H9 (cell line): ENCODE measurements at regions not wholly inside any gene's neighbourhood (a gene's known extent, or its start where the extent isn't known, plus 50 kb on each side); places are given as distances from the start of the nearest gene placed in this dataset.

Experiments
- DNase-seq: peaks from one replicate; pipeline ENCODE4 v3.0.0-alpha.2; 2017
- H2AFZ ChIP-seq: one replicate; pipeline ENCODE4 v1.6.1; 2013; ENCODE audit warnings: mild to moderate bottlenecking, low read length, control low read depth, moderate library complexity
- H2AK5ac ChIP-seq: 2 replicates; pipeline ENCODE4 v1.6.1; 2013; ENCODE audit warnings: low read length, control low read depth, mixed read lengths; ENCODE audit not compliant: insufficient read length
- H2BK120ac ChIP-seq: one replicate; pipeline ENCODE4 v1.6.1; 2013; ENCODE audit warnings: low read depth, mild to moderate bottlenecking, low read length, control low read depth, inconsistent platforms; ENCODE audit not compliant: poor library complexity, severe bottlenecking
- H2BK12ac ChIP-seq: 2 replicates; pipeline ENCODE4 v1.6.1; 2013; ENCODE audit warnings: low read length, control low read depth, mixed read lengths, low read depth; ENCODE audit not compliant: insufficient read length
- H2BK15ac ChIP-seq: 2 replicates; pipeline ENCODE4 v1.6.1; 2013; ENCODE audit warnings: low read depth, low read length, control low read depth
- H2BK20ac ChIP-seq: one replicate; pipeline ENCODE4 v1.6.1; 2013; ENCODE audit warnings: low read depth, mild to moderate bottlenecking, low read length, control low read depth, inconsistent platforms; ENCODE audit not compliant: poor library complexity, severe bottlenecking
- H2BK5ac ChIP-seq: 2 replicates; pipeline ENCODE4 v1.6.1; 2013; ENCODE audit warnings: low read length, control low read depth, mixed read lengths; ENCODE audit not compliant: insufficient read length
- H3K14ac ChIP-seq: 2 replicates; pipeline ENCODE4 v1.6.1; 2013; ENCODE audit warnings: low read length, control low read depth; ENCODE audit not compliant: insufficient read depth
- H3K18ac ChIP-seq: 2 replicates; pipeline ENCODE4 v1.6.1; 2013; ENCODE audit warnings: low read depth, mild to moderate bottlenecking, mixed read lengths, low read length, control low read depth; ENCODE audit not compliant: insufficient read length
- H3K23ac ChIP-seq: 2 replicates; pipeline ENCODE4 v1.6.1; 2013; ENCODE audit warnings: low read length, control low read depth, mixed read lengths, low read depth; ENCODE audit not compliant: insufficient read length
- H3K23me2 ChIP-seq: 2 replicates; pipeline ENCODE4 v1.6.1; 2013; ENCODE audit warnings: low read depth, mild to moderate bottlenecking, mixed read lengths, low read length, control low read depth; ENCODE audit not compliant: insufficient read length, poor library complexity, severe bottlenecking
- H3K27ac ChIP-seq: 2 replicates; pipeline ENCODE4 v1.5.1; 2013; ENCODE audit warnings: low read length, control low read depth, mixed read lengths, low read depth; ENCODE audit not compliant: insufficient read length
- H3K27me3 ChIP-seq: 2 replicates; pipeline ENCODE4 v1.6.1; 2013; ENCODE audit warnings: low read length, control low read depth, inconsistent platforms; ENCODE audit not compliant: insufficient read depth
- H3K4ac ChIP-seq: 2 replicates; pipeline ENCODE4 v1.6.1; 2013; ENCODE audit warnings: low read depth, mild to moderate bottlenecking, control low read depth, inconsistent platforms, low read length, moderate library complexity
- H3K4me1 ChIP-seq: 2 replicates; pipeline ENCODE4 v1.6.1; 2013; ENCODE audit warnings: low read length, control low read depth, inconsistent platforms; ENCODE audit not compliant: insufficient read depth
- H3K4me2 ChIP-seq: 2 replicates; pipeline ENCODE4 v1.6.1; 2013; ENCODE audit warnings: low read length, control low read depth, mixed read lengths; ENCODE audit not compliant: insufficient read length, insufficient read depth
- H3K56ac ChIP-seq: 2 replicates; pipeline ENCODE4 v1.6.1; 2013; ENCODE audit warnings: low read depth, mild to moderate bottlenecking, mixed read lengths, low read length, control low read depth; ENCODE audit not compliant: insufficient read length
- H3K79me1 ChIP-seq: 2 replicates; pipeline ENCODE4 v1.6.1; 2013; ENCODE audit warnings: low read depth, mild to moderate bottlenecking, moderate library complexity, low read length, control low read depth, inconsistent platforms; ENCODE audit not compliant: insufficient read depth, poor library complexity, severe bottlenecking
- H3K79me2 ChIP-seq: 2 replicates; pipeline ENCODE4 v1.6.1; 2013; ENCODE audit warnings: low read length, control low read depth, inconsistent platforms; ENCODE audit not compliant: insufficient read depth
- H3K9ac ChIP-seq: 2 replicates; pipeline ENCODE4 v1.6.1; 2013; ENCODE audit warnings: low read length, control low read depth, mixed read lengths; ENCODE audit not compliant: insufficient read length; ENCODE audit errors: extremely low read depth
- H3K9me3 ChIP-seq: one replicate; pipeline ENCODE4 v1.6.1; 2013; ENCODE audit warnings: low read depth, low read length, inconsistent platforms; ENCODE audit not compliant: control insufficient read depth
- H3T11ph ChIP-seq: one replicate; pipeline ENCODE4 v1.6.1; 2013; ENCODE audit warnings: mild to moderate bottlenecking, low read length, control low read depth, inconsistent platforms
- H4K20me1 ChIP-seq: one replicate; pipeline ENCODE4 v1.6.1; 2013; ENCODE audit not compliant: control insufficient read depth, insufficient read length, insufficient read depth
- H4K5ac ChIP-seq: 2 replicates; pipeline ENCODE4 v1.6.1; 2013; ENCODE audit warnings: low read depth, mild to moderate bottlenecking, mixed read lengths, low read length, control low read depth; ENCODE audit not compliant: insufficient read length
- H4K8ac ChIP-seq: replicated peaks from 2 replicates; pipeline ENCODE4 v1.6.1; 2013; ENCODE audit warnings: low read length, control low read depth, mixed read lengths, low read depth; ENCODE audit not compliant: insufficient read length
- H4K91ac ChIP-seq: 2 replicates; pipeline ENCODE4 v1.6.1; 2013; ENCODE audit warnings: low read depth, mild to moderate bottlenecking, moderate library complexity, mixed read lengths, low read length, control low read depth; ENCODE audit not compliant: insufficient read length
- H3K27ac Mint-ChIP-seq, 3 experiments: 2 replicates in 2 of 3; 3 replicates in 1 of 3; pipeline ENCODE4 v1.8.0; 2020 to 2021; ENCODE audit warnings: mixed read lengths in 3 of 3, mild to moderate bottlenecking in 1 of 3, moderate library complexity in 1 of 3
- H3K27me3 Mint-ChIP-seq: 2 replicates; pipeline ENCODE4 v1.8.0; 2021; ENCODE audit warnings: low read depth, mild to moderate bottlenecking, moderate library complexity, mixed read lengths
- H3K36me3 Mint-ChIP-seq, 3 experiments: 2 replicates in 2 of 3; 3 replicates in 1 of 3; pipeline ENCODE4 v1.8.0; 2020 to 2021; ENCODE audit warnings: low read depth in 3 of 3, mixed read lengths in 3 of 3; ENCODE audit not compliant: insufficient read depth in 1 of 3
- H3K4me1 Mint-ChIP-seq, 2 experiments: 2 replicates each; pipeline ENCODE4 v1.8.0; 2020; ENCODE audit warnings: mixed read lengths in 2 of 2
- H3K4me3 Mint-ChIP-seq, 2 experiments: 2 replicates in 1 of 2; 3 replicates in 1 of 2; pipeline ENCODE4 v1.8.0; 2020 to 2021; ENCODE audit warnings: mild to moderate bottlenecking in 2 of 2, mixed read lengths in 2 of 2, moderate library complexity in 1 of 2
- H3K9me3 Mint-ChIP-seq, 2 experiments: 2 replicates in 1 of 2; 3 replicates in 1 of 2; pipeline ENCODE4 v1.8.0; 2020; ENCODE audit warnings: mild to moderate bottlenecking in 2 of 2, mixed read lengths in 2 of 2, moderate library complexity in 1 of 2
- CTCF ChIP-seq: fragments of 200-600 bp; sonication (generic); conservative IDR thresholded peaks from 3 replicates; pipeline ENCODE4 v1.8.0; 2021; ENCODE audit warnings: antibody characterized with exemption, mild to moderate bottlenecking
- WGBS: extraction: QIAGEN DNeasy Blood & Tissue Kit; methylation state at CpG from one replicate; pipeline ENCODE4 v1.1.7; 2013; ENCODE audit warnings: missing lambda C conversion rate, low lambda C conversion rate, mixed read lengths; ENCODE audit not compliant: insufficient read length; ENCODE audit errors: extremely low coverage; 5-methylcytosine and 5-hydroxymethylcytosine counted together

- no peak overlapping the region for H3K4ac ChIP-seq
- no peak overlapping the region for H2BK12ac ChIP-seq
- no peak overlapping the region for H2BK15ac ChIP-seq
- H4K5ac ChIP-seq: no peak overlapping the region
- no peaks in the 10 kb centered on the region for H3K23me2 ChIP-seq
- H3K4me1 ChIP-seq: no peaks in the 10 kb centered on the region
- H3K79me1 ChIP-seq: no peaks in the 10 kb centered on the region
- no peaks in the 10 kb centered on the region for H3K9me3 ChIP-seq
- H3T11ph ChIP-seq: no peak overlapping the region
- H3K9me3 Mint-ChIP-seq: no peaks in the 10 kb centered on the region
- H3K4me1 Mint-ChIP-seq: no peaks in the 10 kb centered on the region
- no CpG with 5 or more reads among the region's 2 CpGs for WGBS
- H3K27me3 Mint-ChIP-seq: no peaks in the 10 kb centered on the region
- H4K91ac ChIP-seq: no peak overlapping the region
- no peaks in the 10 kb centered on the region for H3K36me3 Mint-ChIP-seq
- DNase-seq: no peak
- H2BK120ac ChIP-seq: no peak overlapping the region
- no peak overlapping the region for H3K18ac ChIP-seq
- H3K27ac Mint-ChIP-seq: no peak overlapping the region
- no peak overlapping the region for H4K8ac ChIP-seq
- H2BK20ac ChIP-seq: no peak overlapping the region
- H3K56ac ChIP-seq: no peak overlapping the region
- H3K27ac ChIP-seq: no peak overlapping the region
- H3K27me3 ChIP-seq: no peaks in the 10 kb centered on the region
- H3K23ac ChIP-seq: no peak overlapping the region
- no peak overlapping the region for H3K9ac ChIP-seq
- H4K20me1 ChIP-seq: no peaks in the 10 kb centered on the region
- no peak overlapping the region for H2AFZ ChIP-seq
- H2BK5ac ChIP-seq: no peak overlapping the region
- H3K4me3 Mint-ChIP-seq: no peak overlapping the region
- H3K79me2 ChIP-seq: no peaks in the 10 kb centered on the region
- H3K14ac ChIP-seq: no peak overlapping the region
- H2AK5ac ChIP-seq: no peak overlapping the region
- no peak overlapping the region for H3K4me2 ChIP-seq
- TF ChIP-seq CTCF: peak; percentile 43; the same call in 2 of the 3 replicates
Observed at GRCh38 chr3:5476403-5476802, 288.9 kb downstream of the EDEM1 start.
